IMR-90 (cell line): ENCODE measurements at regions not wholly inside any gene's neighbourhood (a gene's known extent, or its start where the extent isn't known, plus 50 kb on each side); places are given as distances from the start of the nearest gene placed in this dataset.

Source experiments
- ATAC-seq: fragments of 200-7000 bp; cut with Tn5 transposase; 2 replicates; pipeline ENCODE4 v1.9.1; 2020; ENCODE audit warnings: low read depth, mild to moderate bottlenecking, moderate library complexity
- BruUV-seq: library from RNA; stranded (reverse); fragments of 400-500 nt; replicated peaks from 2 replicates; lab custom pipeline; 2021; lab: Mats Ljungman, UMichigan
- CTCF ChIA-PET: fragments of 300-600 bp; formaldehyde crosslinking; extraction: SDS; loops from one replicate; lab custom pipeline; 2021; ENCODE audit warnings: antibody characterized with exemption; lab: Yijun Ruan, JAX
- POLR2A ChIA-PET: fragments of 300-600 bp; sonication (Branson Sonifier 250); formaldehyde crosslinking; loops from one replicate; lab custom pipeline; 2022; ENCODE audit warnings: antibody characterized with exemption; ENCODE audit not compliant: unreplicated experiment; lab: Charles Lee
- DNase-seq: peaks from one replicate; pipeline ENCODE4 v3.0.0; 2013
- H2AFZ ChIP-seq: replicated peaks from 2 replicates; pipeline ENCODE3; 2013; ENCODE audit warnings: low read length, mild to moderate bottlenecking; ENCODE audit not compliant: poor library complexity
- H2AK5ac ChIP-seq: 2 replicates; pipeline ENCODE4 v1.6.1; 2013; ENCODE audit warnings: low read depth, low read length, inconsistent platforms
- H2AK9ac ChIP-seq: replicated peaks from 2 replicates; pipeline ENCODE3; 2013; ENCODE audit warnings: mild to moderate bottlenecking, low read depth, low read length, moderate library complexity; ENCODE audit not compliant: poor library complexity
- H2BK120ac ChIP-seq: 2 replicates; pipeline ENCODE4 v1.6.1; 2013; ENCODE audit warnings: low read depth, low read length, inconsistent platforms
- H2BK15ac ChIP-seq: 3 replicates; pipeline ENCODE4 v1.6.1; 2013; ENCODE audit warnings: low read depth, low read length, inconsistent platforms
- H2BK20ac ChIP-seq: 2 replicates; pipeline ENCODE4 v1.6.1; 2013; ENCODE audit warnings: low read depth, mild to moderate bottlenecking, inconsistent platforms, low read length, moderate library complexity
- H2BK5ac ChIP-seq: 2 replicates; pipeline ENCODE4 v1.6.1; 2013; ENCODE audit warnings: mild to moderate bottlenecking, low read depth, low read length, inconsistent platforms; ENCODE audit not compliant: poor library complexity, severe bottlenecking
- H3K14ac ChIP-seq: replicated peaks from 2 replicates; pipeline ENCODE4 v1.6.1; 2013; ENCODE audit warnings: low read depth, low read length, inconsistent platforms
- H3K18ac ChIP-seq: 2 replicates; pipeline ENCODE4 v1.6.1; 2013; ENCODE audit warnings: low read depth, low read length, control low read depth
- H3K23ac ChIP-seq: 2 replicates; pipeline ENCODE4 v1.6.1; 2013; ENCODE audit warnings: low read depth, low read length, inconsistent platforms
- H3K27ac ChIP-seq: 2 replicates; pipeline ENCODE4 v1.5.1; 2013; ENCODE audit warnings: mild to moderate bottlenecking, control low read depth, low read length; ENCODE audit not compliant: insufficient read depth
- H3K27me3 ChIP-seq: 2 replicates; pipeline ENCODE4 v1.6.1; 2013; ENCODE audit warnings: low read length; ENCODE audit not compliant: control insufficient read depth, insufficient read depth
- H3K36me3 ChIP-seq: 2 replicates; pipeline ENCODE4 v1.6.1; 2013; ENCODE audit warnings: low read length, mixed read lengths; ENCODE audit not compliant: control insufficient read depth, insufficient read depth
- H3K4ac ChIP-seq: 2 replicates; pipeline ENCODE4 v1.6.1; 2013; ENCODE audit warnings: low read depth, low read length, inconsistent platforms
- H3K4me1 ChIP-seq: 2 replicates; pipeline ENCODE4 v1.6.1; 2013; ENCODE audit warnings: low read length, mixed read lengths; ENCODE audit not compliant: control insufficient read depth, insufficient read depth
- H3K4me2 ChIP-seq: 2 replicates; pipeline ENCODE4 v1.6.1; 2013; ENCODE audit warnings: low read depth, mild to moderate bottlenecking, control low read depth, low read length, moderate library complexity
- H3K4me3 ChIP-seq: 2 replicates; pipeline ENCODE4 v1.5.1; 2013; ENCODE audit warnings: low read depth, mild to moderate bottlenecking, control low read depth, low read length, moderate library complexity; ENCODE audit not compliant: insufficient read depth
- H3K56ac ChIP-seq: 2 replicates; pipeline ENCODE4 v1.6.1; 2013; ENCODE audit warnings: low read length, inconsistent platforms; ENCODE audit not compliant: insufficient read depth; ENCODE audit errors: extremely low read depth
- H3K79me1 ChIP-seq, 2 experiments: 2 replicates each; pipeline ENCODE4 v1.6.1; 2013; ENCODE audit warnings: low read length in 2 of 2, inconsistent platforms in 1 of 2, low read depth in 1 of 2
- H3K9ac ChIP-seq: 2 replicates; pipeline ENCODE4 v1.6.1; 2013; ENCODE audit warnings: low read depth, low read length, control low read depth
- H3K9me1 ChIP-seq: 2 replicates; pipeline ENCODE4 v1.6.1; 2013; ENCODE audit warnings: low read length, inconsistent platforms; ENCODE audit not compliant: insufficient read depth
- H3K9me3 ChIP-seq: 2 replicates; pipeline ENCODE4 v1.6.1; 2013; ENCODE audit warnings: low read length; ENCODE audit not compliant: control insufficient read depth, insufficient read depth
- H4K20me1 ChIP-seq: 2 replicates; pipeline ENCODE4 v1.6.1; 2013; ENCODE audit warnings: low read length, inconsistent platforms; ENCODE audit not compliant: insufficient read depth
- H4K5ac ChIP-seq: 2 replicates; pipeline ENCODE4 v1.6.1; 2013; ENCODE audit warnings: mild to moderate bottlenecking, low read depth, low read length, control low read depth
- H4K8ac ChIP-seq, 2 experiments: 2 replicates each; pipeline ENCODE4 v1.6.1; 2013; ENCODE audit warnings: low read depth in 2 of 2, low read length in 2 of 2, control low read depth in 1 of 2, inconsistent platforms in 1 of 2
- H4K91ac ChIP-seq: 2 replicates; pipeline ENCODE4 v1.6.1; 2013; ENCODE audit warnings: low read depth, low read length, inconsistent platforms; ENCODE audit not compliant: insufficient read depth
- CHD1 ChIP-seq: IDR thresholded peaks from 2 replicates; pipeline ENCODE4 v1.6.1; 2012; ENCODE audit warnings: low read depth, low read length, improper control_type of control experiment
- MAFK ChIP-seq: IDR thresholded peaks from 2 replicates; pipeline ENCODE4 v1.6.1; 2012; ENCODE audit warnings: low read depth, low read length, improper control_type of control experiment
- POLR2A ChIP-seq: IDR thresholded peaks from 2 replicates; pipeline ENCODE4 v1.6.1; 2012; ENCODE audit warnings: mild to moderate bottlenecking, low read depth, low read length
- SMC3 ChIP-seq: fragments of 150-350 bp; IDR thresholded peaks from 2 replicates; pipeline ENCODE4 v1.6.1; 2016; ENCODE audit warnings: low read depth, mild to moderate bottlenecking, antibody characterized with exemption, low read length, moderate library complexity
- WGBS, 2 experiments: methylation state at CpG; one replicate each; pipeline versions ENCODE4 v1.1.5 to v1.1.7; 2013; ENCODE audit warnings: missing lambda C conversion rate in 2 of 2; ENCODE audit not compliant: insufficient read length in 1 of 2; ENCODE audit errors: extremely low coverage in 2 of 2; 5-methylcytosine and 5-hydroxymethylcytosine counted together
- dilution Hi-C: fragments of 300-500 bp; cut with HindIII; formaldehyde crosslinking; loops from one replicate; pipeline ENCODE4 v1.14.3; 2018; ENCODE audit warnings: low sequenced_read_pairs; ENCODE audit not compliant: unreplicated experiment
- in situ Hi-C: fragments of 300-500 bp; cut with MboI; formaldehyde crosslinking; loops from 3 replicates; pipeline ENCODE4 v1.14.3; 2019; ENCODE audit warnings: low sequenced_read_pairs, inconsistent platforms, mixed read lengths
- intact Hi-C: fragments of 100-400 bp; cut with micrococcal nuclease; formaldehyde crosslinking; loops from 2 replicates; pipeline ENCODE4 v1.10.0; 2022

GRCh38 chr3:105238367-105238766, 128.3 kb upstream of the ALCAM start:
- dilution Hi-C loops (no loop called here), in situ Hi-C loops (no loop called here), intact Hi-C loops (no loop called here)
- H4K5ac ChIP-seq: no peak overlapping the region
- H2BK15ac ChIP-seq: no peak overlapping the region
- H3K27ac ChIP-seq: no peak overlapping the region
- no peak overlapping the region for H2AK9ac ChIP-seq
- H4K8ac ChIP-seq: no peak overlapping the region
- TF ChIP-seq MAFK: peak; percentile 57
- TF ChIP-seq CHD1: no peak
- TF ChIP-seq SMC3: no peak
- no peak for TF ChIP-seq POLR2A
- DNase-seq (no peak), ATAC-seq (no peak)
- no peak overlapping the region for H3K4me3 ChIP-seq
- H4K91ac ChIP-seq: no peak overlapping the region
- H3K56ac ChIP-seq: no peak overlapping the region
- ChIA-PET CTCF (no interaction called here), POLR2A (no interaction called here)
- no peak overlapping the region for H2AFZ ChIP-seq
- H3K23ac ChIP-seq: no peak overlapping the region
- BruUV-seq: no TSS peak
- H3K14ac ChIP-seq: no peak overlapping the region
- H3K4ac ChIP-seq: no peak overlapping the region
- no peak overlapping the region for H2BK20ac ChIP-seq
- H3K9ac ChIP-seq: no peak overlapping the region
- H3K9me1 ChIP-seq: no peaks in the 10 kb centered on the region
- H3K27me3 ChIP-seq: no peaks in the 10 kb centered on the region
- H3K36me3 ChIP-seq: no peaks in the 10 kb centered on the region
- no peak overlapping the region for H3K18ac ChIP-seq
- no peak overlapping the region for H3K4me2 ChIP-seq
- WGBS, 2 experiments: no CpG with 5 or more reads among the region's 1 CpG
- H2BK120ac ChIP-seq: no peak overlapping the region
- no peak overlapping the region for H2AK5ac ChIP-seq
- H3K9me3 ChIP-seq: no peaks in the 10 kb centered on the region
- no peak overlapping the region for H2BK5ac ChIP-seq
- H4K20me1 ChIP-seq: no peaks in the 10 kb centered on the region
- no peaks in the 10 kb centered on the region for H3K79me1 ChIP-seq
- no peaks in the 10 kb centered on the region for H3K4me1 ChIP-seq
